GM21528 (cell line): ENCODE measurements at regions not wholly inside any gene's neighbourhood (a gene's known extent, or its start where the extent isn't known, plus 50 kb on each side); places are given as distances from the start of the nearest gene placed in this dataset.
"Not testable (repeated sequence)": the region's sequence is repeated elsewhere in the genome, so short reads cannot be mapped to it uniquely, and the experiment has no call there.

Experiments
- ATAC-seq: cut with Tn5 transposase; IDR thresholded peaks from one replicate; pipeline ENCODE4 v1.9.1; 2021; ENCODE audit warnings: mild to moderate bottlenecking, moderate library complexity; ENCODE audit not compliant: unreplicated experiment, low FRiP score

DNA sequence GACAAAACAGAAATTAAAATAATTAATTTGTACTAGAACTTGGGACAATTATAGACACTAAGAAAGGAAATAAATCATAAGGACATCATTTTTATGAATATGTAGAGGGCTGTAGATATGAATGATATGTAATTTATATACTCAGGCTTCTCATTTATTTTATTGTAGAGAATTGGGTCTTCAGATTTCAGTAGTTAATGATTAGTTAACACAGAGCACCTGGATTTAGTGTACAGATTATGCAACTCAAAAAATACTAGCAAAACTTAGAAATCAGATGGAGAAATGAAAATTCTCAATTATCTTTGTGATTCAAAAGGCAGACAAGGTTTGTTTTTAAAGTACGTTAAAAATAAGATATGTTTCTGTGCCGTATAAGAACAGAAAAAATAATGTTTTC lies 1311.7 kb upstream of the SLC39A10 start:
- ATAC-seq = no peak

DNA sequence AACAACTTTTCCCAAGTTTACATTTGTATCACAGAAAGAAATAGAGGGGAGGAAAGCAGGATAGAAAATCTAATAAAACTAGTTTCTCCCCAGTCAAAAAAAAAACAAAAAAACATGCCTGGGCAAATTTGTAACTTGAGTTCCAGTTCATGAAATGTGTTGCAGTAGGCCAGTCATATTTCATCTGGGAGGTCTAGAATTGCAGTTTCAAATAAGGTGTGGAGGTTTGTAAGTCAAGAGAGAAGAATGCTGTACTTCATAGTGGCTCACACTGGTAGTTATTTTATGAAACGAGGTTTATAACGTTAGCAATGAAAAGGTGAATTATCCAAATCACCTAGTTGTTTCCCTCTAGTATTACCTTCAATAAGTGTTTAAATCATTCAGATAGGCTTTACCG lies 1313.9 kb upstream of the SLC39A10 start:
- ATAC-seq = no peak

DNA sequence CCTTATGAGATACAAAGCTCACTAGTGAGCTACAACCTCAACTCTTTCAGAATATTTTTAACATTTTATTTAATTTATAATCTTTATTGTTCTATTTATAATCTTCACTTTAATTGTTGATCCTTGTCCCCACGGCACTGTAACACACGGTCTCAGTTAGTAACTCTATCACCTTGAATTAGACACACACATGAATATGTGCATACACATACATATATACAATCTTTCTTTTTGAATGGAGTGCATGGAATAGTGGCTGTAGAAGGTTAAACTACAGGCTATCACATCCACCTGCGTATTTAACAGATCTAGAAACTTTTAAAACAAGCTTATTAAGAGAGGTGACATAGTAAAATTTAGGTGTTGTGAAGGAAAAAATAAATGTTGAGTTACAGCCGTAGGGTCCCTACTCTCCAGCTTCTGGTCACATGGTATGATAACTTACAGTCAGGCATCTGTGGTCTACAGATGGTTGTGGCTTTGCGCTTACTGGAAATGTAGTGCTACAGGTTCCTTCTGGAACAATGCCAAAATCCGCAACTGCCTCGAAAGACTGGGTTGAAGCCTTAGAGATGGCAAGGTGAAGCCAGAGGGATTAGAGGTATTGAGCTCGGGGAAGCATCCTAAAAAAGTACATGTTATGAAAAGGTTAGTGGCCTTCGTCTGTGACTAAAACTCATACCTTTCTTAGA lies 1324.1 kb upstream of the SLC39A10 start:
- no peak for ATAC-seq

DNA sequence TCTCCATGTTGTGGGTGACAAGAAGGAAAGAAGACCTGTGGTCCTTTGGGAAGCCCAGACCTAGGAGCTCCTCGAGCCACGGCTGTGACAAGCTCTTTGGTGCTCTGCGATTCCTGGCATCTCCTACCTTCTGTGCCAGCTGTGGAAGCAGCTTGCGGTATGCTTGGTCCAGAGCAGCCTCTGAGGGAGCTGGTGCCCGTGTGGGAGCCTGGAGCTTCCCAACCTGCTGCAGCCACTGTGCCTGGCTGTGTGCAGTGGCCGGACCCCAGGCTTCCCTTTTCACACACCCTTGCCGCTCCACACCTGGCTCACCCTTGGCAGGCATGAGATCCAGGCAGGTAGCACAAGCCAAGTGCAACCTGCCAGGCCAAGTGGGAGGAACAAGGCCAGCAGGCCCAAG lies 1328.6 kb upstream of the SLC39A10 start:
- no peak for ATAC-seq

DNA sequence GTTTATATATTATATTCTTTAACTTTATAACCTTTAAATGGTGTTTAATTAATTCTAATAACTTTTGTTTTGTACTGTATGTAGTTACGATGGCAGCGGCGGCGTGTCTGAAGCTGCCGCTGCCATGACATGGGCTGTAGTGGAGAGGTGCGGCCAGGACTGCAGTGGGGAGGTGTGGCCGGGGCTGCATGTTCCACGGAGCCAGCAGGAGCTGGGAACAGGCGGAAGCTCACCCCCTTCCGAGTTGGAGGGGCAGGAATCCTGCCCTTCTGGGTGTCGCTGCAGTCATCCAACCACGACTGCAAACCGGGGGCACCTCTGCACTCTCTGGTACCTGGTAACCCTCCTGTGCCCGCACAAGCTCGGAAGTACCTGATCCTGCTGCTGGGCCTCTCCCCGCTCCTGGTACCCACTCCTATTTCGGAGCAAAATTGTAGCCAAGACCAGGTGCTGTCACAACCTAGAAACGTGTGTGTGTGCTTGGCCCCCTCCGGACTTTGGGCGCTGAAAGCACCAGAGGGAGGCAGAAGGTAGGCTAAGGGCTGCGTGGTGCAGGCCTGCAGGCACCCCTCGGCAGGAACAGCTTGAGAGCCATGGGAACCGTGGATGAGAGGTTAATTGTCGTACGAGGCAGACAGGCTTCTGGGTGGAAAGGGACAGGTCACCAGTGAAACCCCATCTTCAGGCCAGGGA lies 1329.7 kb upstream of the SLC39A10 start:
- ATAC-seq = no peak

DNA sequence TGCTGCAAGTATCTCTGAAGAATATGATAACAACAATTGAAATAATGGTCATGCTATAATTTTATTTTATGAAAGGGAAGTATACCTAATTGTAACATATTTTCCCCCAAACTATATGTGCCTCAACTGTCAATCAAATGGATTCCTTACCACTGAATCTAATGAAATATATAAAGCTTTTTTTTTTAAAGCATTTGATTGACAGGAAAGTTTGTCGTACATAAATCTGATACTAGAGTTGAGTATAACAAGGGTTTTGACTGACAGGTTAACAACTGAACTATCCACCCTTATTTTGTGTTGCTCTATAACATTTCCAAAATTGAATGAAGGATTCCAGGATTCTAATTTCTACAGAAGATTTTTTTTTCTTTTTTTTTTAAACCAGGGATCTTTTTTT lies 1333.3 kb upstream of the SLC39A10 start:
- ATAC-seq = no peak

DNA sequence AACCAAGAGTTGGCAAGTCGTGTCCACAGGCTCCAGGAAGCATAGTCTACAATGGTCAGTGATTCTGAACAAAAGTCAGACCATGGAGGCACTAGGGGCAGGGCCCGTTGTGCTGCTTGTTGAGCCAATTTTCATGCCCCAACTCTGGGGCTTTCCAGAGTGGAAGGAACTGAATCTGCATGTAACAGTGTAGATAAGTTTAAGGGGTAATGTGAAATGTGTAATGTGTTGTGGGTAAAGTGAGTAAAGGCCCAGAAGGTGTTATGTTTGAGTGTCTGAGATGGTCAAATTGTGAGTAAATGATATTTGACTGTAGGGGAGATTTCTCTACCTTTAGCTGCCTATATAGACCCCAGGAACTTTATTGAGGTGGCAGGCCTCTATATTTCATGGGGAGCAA lies 1336.5 kb upstream of the SLC39A10 start:
- no peak for ATAC-seq

DNA sequence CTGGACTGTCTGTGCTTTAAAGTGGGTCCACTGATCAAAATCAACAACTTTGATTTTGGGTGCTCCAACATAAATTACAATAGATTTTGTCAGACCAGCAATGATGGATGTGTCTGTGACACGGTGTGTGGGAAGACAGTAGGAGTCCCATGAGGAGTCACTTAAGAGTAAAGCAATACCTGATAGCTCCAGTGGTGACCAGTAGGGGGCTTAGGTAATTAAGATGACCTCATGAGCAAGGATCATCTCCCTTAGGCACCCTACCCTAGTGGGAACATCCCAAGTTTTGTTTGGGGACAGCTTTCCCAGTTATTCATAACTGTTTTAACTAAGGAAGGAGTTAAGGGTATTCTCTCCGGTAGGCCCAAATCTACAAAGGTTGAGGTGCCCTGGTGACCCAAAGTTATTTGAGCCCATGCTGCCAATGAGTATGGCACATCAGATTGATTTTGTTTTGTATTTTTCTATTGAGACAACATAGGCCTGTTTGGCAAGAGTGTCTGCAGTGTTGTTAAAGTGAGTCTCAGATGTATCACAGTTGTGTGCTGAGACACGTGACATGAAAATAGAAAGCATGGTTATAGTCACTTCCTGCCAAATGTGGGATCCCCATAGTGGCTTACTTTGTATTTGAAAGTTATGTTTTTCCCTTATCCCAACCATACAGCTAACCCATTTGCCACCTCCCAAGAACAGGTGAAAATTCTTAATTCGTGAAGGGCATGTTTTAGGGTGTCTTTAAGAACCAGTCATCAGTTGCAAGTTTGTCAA lies 1337.6 kb upstream of the SLC39A10 start:
- peak; percentile 81 for ATAC-seq

DNA sequence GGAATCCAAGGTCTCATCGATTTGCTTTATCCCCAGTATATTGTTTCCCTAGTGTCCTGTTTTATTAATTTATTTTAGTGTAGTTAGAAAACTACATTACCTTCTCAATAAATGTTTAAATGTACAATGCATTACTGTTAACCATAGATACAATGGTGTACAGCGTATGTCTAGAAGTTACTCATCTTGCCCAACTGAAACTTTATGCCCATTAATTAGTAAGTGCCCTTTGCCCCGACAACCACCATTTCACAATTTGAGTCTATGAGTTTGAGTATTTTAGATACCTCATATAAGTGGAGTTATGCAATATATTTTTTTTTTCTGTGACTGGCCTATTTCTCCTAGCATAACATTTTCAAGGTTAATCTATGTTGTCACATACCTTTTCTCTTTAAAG lies 1343.0 kb upstream of the SLC39A10 start:
- ATAC-seq = no peak

DNA sequence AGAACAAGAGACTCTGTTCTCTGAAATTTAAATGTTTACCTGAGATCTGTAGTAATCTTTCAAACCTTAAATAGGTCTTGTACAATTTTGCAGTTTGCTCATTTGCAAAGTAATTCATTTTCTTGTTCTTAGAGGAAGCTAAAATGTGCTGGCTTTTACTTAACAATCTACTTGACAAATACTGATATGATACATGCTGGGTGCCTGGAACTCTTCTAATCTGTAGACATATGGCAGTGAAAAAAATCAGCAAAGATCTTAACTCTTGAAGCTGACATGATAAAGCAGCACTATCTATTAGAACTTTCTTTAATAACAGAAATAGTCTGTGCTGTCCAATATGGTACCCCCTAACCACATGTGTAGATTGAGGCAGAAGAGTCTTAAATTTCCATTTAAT lies 1352.8 kb upstream of the SLC39A10 start:
- ATAC-seq = no peak

DNA sequence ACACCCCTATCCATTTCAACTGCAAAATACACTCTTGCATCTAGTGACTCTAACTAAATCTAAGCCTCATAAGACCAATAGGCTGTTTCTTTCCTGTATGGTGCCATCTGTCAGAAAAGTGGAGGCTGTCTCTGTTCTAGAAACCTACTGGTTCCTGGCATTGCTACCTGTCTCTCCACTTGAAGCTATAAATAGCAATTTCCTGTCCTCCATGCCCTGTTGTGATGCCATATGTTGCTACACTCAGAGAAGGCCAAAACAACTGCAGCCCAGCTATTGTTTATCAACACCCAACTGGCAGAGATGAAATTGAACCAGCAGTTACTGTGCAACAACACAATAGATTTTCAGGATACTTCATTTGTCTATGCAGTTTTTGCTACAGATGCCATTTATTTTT lies 1355.1 kb upstream of the SLC39A10 start:
- ATAC-seq = no peak

DNA sequence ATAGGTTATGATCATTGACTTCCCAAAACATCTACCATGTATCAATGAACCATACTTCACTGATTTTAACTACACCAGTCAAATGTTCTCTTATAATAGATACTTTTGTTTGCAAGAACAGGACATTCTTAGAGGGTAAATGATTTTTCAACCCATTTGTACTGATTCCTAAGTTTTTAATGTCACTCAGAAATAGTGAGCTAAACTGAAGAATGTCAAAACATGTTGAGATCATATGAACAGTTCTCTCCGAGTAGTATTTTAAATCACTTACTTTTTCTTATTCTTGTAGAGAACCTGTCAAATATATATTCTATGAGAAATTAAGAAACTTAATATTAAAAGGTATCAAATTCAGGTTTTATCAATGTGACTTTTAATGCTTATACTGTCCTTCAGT lies 1362.9 kb upstream of the SLC39A10 start:
- no peak for ATAC-seq

DNA sequence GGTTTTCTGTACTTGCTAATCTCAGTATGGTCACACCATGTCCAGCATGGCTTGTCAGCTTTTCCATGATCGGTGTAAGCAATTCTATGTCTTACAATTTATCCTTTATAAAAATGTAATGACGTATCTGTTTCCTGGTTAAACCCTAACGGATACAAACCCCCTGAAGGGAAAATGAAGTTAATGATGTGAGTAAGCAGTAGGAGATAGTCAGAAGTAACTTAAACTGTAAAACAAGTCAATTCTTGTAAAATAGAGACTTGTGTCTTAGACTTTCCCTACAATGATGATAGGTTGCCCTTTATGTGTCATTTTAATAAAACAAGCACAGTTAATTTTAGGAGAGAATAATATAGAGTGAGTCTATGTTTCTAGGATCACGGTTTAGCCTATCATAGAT lies 1365.9 kb upstream of the SLC39A10 start:
- no peak for ATAC-seq

DNA sequence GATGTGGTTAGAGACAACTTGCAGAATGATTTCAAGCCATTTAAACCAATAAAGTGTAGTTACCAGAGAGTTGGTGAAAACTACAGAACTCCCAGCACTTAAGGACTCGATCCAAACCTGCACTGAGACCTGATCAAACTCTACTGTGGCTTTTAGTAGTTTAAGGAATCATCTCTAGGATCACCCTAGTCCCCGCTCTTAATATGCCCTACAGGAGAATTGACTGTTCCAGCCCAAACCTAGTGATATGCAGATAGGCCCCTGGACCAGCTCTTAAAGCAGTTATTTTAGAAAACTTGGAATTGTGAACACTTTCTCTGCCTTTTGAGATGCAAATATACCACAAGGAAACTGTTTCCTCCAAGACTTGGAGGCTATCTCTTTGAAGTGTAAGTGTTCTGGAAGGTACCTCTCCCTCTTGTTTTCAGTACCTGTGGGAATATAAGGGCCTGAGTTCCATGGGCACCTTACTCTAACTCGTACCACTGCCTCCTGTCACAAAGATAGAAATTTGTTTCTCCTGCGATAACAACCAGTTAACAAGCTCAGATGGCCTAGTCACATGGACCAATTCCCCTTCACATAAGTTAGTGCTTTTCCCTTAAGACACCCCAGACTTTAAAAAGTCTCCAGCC lies 1367.2 kb upstream of the SLC39A10 start:
- no peak for ATAC-seq

DNA sequence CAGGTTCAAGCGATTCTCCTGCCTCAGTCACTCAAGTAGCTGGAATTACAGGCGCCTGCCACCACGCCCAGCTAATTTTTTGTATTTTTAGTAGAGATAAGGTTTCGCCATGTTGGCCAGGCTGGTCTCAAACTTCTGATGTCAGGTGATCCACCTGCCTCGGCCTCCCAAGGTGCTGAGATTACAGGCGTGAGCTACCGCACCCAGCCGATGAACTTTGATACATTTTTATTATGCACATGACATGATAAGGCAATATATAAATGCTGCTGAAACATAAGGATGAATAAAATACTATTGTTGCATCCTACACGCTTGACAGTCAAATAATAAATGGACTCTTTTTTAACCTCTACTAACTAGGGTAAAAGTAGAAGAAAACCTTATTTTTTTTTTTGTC lies 1380.4 kb upstream of the SLC39A10 start:
- ATAC-seq = not testable (repeated sequence)

DNA sequence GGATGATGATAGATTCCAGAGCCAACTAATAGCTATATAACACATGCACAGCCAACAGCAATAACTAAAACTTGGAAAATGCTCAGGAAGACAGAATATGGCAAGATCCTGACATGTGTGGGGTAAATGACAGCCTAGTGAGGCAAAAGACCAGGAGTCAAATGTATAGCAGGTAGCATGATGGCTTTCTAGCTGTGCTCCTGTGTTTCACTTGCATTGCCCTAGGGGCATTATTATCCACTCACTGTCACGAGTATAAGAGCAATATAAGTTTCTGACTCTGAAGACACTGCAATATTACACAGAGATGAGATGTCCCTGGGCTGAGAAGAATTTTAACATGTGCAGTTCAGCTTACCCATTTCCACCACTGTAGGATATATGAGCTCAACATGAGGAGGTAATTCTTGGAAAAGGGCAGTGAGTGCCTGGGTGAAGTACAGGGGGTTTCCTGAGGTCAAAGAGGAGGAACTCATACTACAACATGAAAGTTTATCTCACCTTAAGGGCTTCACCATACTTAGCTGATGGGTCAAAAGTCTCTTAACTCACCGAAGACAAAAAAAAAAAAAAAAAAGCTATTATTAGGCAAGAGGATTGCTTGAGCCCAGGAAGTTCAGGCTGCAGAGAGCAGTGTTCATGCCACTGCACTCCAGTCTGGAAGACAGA lies 1385.6 kb upstream of the SLC39A10 start:
- ATAC-seq = no peak

DNA sequence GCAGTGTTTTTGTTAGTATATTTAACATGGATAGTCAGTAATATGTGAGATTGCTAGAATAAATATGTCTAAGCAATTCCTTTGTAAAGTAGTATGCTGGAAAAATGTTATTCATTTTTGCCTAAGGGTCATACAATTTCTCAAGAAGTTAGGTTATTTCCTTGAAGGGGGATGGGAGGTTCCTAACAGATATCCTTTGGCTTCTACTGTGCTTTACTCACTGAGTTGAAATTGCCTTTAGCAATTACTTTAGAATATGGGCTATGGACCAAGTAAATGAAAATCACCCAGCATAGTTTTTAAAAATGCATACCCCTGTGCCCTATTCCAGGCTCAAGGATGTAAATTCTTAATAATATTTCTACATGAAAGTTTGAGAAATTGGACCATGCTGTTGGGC lies 1386.4 kb upstream of the SLC39A10 start:
- no peak for ATAC-seq

DNA sequence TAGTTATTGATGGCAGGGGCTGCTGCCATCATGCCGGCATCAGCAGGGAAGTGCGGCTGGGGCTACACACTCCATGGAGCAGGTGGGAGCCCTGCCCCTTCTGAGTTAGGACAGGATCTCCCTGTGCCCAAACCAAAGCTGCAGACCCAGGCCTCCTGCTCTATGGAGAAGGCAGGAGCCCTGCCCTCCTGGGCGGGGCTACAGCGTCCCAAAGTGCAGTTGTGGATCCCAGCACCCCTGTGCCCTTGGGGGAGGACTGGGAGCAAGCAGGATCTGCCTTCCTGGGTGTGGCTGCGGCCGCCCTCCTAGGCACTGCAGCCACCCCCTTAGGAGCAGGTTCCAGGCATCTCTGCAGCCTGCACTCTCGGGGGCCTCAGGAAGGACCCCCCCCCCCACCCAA lies 1392.4 kb upstream of the SLC39A10 start:
- no peak for ATAC-seq

DNA sequence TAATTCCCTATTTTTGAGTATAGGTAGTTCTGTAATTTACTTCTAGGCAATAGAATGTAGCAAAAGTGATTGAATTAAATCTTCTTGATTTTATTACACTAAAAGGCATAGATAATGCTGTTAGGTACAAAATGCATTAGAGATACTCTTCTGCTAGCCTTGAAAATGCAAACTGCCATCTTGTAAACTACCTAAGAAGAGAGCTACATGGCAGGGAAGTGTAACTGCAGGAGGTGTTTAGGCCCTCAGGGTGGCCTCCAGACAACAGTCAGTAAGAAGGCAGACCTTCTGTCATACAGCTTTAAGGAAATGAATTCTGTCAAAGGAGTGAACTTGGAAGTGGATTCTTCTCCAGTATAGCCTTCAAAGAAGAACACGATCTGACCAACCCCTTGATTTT lies 1396.8 kb upstream of the SLC39A10 start:
- ATAC-seq = no peak

DNA sequence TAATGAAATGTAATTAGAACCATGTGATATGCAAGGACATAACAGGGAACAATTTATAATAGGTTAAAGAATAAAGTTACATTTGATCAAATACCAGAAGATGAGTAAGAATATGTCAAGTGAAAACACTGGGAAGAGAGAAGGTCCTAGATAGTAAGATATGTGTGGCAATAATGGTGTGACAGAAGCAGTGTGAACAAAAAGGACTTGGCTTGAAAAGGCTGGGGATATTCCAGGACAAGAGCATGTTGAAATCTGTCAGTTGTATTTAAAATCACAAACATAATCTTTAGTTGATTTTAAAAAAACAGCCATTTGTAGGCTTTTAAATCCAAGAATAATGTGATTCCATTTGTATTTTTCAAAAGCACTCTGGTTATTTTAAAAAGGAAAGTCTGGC lies 1399.9 kb upstream of the SLC39A10 start:
- ATAC-seq = no peak
